Gastroesophageal sphincter (tissue), 3 donors: ENCODE measurements at regions not wholly inside any gene's neighbourhood (a gene's known extent, or its start where the extent isn't known, plus 50 kb on each side); places are given as distances from the start of the nearest gene placed in this dataset.

Source experiments
- POLR2AphosphoS5 ChIP-seq: sonication (generic); formaldehyde crosslinking; IDR thresholded peaks from one replicate; pipeline ENCODE4 v1.6.1; 2017; ENCODE audit warnings: antibody characterized with exemption
- TF ChIP-seq, protein P1 (sequence below), 4 experiments: fragments of 200-600 bp in 2 of 4; fragments of 450-650 bp in 2 of 4; sonication (generic) in 1 of 4; IDR thresholded peaks; one replicate each; pipeline ENCODE4 v1.5.1; 2017 to 2019; ENCODE audit warnings: antibody characterized with exemption in 4 of 4, mild to moderate bottlenecking in 2 of 4, moderate library complexity in 2 of 4

DNA sequence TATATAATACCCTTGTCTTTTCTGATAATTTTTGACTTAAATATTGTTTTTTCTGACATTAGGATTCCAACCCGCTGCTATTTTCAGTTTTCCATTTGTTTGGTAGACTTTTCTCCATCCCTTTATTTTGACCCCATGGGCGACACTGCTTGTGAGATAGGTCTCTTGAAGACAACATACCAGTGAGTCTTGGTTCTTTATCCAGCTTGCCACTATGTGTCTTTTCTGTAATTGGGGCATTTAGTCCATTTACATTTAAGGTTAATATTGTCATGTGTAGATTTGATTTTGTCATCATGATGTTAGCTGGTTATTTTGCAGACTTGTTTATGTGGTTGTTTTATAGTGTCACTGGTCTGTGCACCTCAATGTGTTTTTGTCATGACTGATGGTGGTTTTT, 67.7 kb upstream of the IRAK1BP1 start:
- no peak for TF ChIP-seq POLR2AphosphoS5
- TF ChIP-seq, protein P1, sequence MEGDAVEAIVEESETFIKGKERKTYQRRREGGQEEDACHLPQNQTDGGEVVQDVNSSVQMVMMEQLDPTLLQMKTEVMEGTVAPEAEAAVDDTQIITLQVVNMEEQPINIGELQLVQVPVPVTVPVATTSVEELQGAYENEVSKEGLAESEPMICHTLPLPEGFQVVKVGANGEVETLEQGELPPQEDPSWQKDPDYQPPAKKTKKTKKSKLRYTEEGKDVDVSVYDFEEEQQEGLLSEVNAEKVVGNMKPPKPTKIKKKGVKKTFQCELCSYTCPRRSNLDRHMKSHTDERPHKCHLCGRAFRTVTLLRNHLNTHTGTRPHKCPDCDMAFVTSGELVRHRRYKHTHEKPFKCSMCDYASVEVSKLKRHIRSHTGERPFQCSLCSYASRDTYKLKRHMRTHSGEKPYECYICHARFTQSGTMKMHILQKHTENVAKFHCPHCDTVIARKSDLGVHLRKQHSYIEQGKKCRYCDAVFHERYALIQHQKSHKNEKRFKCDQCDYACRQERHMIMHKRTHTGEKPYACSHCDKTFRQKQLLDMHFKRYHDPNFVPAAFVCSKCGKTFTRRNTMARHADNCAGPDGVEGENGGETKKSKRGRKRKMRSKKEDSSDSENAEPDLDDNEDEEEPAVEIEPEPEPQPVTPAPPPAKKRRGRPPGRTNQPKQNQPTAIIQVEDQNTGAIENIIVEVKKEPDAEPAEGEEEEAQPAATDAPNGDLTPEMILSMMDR (IDR thresholded peaks at IDR 0.05) = no peak
